ENCODE measurements at regions not wholly inside any gene's neighbourhood (a gene's known extent, or its start where the extent isn't known, plus 50 kb on each side); places are given as distances from the start of the nearest gene placed in this dataset.
"Not testable (repeated sequence)": the region's sequence is repeated elsewhere in the genome, so short reads cannot be mapped to it uniquely, and the experiment has no call there.

DNA sequence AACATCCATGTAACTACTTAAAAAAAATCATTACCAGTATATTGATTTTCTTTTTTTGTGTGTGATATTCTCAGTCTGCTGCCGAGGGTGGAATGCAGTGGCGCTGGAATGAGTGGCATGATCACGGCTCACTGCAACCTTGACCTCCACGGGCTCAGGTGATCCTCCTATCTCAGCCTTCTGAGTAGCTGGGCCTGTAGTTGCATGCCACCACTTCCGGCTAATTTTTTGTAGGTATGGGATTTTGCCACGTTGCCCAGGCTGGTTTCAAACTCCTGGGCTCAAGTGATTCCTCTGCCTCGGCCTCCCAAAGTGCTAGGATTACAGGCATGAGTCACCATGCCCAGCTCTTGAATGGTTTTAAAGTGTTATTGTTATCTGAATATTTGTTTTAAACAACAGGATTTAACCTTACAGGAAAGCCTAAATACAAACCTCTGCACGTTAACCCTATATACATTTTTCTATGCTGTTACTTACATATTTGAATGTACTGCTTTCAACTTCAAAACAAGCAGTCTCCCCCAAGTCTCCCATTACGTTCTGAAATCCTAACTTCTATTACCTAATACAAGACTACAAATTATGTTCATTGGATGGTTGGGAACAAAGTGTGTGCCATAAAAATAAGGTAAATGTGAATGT, 61.7 kb downstream of the KPNA2 start:
- H3K4me3 ChIP-seq (ENCODE audit: low read depth, low read length): no peak overlapping the region
- DNase-seq (ENCODE audit: low read depth): no peak

DNA sequence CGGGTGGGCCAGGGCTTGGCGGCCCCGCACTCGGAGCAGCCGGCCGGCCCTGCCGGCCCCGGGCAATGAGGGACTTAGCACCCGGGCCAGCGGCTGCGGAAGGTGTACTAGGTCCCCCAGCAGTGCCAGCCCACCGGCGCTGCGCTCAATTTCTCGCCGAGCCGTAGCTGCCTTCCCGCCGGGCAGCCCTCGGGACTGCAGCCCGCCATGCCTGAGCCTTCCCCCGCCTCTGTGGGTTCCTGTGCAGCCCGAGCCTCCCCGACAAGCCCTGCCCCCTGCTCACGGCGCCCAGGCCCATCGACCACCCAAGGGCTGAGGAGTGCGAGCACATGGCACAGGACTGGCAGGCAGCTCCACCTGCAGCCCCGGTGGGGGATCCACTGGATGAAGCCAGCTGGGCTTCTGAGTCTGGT, 63.8 kb downstream of the KPNA2 start:
- not testable (repeated sequence) for DNase-seq (ENCODE audit: low read depth)

DNA sequence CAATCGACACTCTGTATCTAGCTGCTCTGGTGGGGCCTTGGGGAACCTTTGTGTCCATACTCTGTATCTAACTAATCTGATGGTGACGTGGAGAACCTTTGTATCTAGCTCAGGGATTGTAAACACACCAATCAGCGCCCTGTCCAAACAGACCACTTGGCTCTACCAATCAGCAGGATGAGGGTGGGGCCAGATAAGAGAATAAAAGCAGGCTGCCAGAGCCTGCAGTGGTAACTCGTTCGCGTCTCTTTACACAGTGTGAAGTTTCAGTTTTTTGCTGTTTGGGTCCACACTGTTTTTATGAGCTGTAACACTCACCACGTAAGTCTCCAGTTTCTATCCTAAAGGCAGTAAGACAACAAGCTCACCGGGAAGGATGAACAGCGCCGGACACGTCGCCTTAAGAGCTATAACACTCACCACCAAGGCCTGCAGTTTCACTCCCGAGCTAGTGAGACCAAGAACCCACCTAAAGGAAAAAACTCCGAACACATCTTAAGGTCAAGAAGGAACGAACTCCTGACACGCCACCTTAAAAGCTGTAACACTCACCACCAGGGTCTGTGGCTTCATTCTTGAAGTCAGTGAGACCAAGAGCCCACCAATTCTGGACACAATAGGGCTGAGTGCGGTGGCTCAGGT, 64.6 kb downstream of the KPNA2 start:
- no peak overlapping the region for H3K4me3 ChIP-seq (ENCODE audit: low read depth, low read length)
- DNase-seq (ENCODE audit: low read depth): no peak

More for the DNA sequence above, 63.8 kb downstream of the KPNA2 start:
- not testable (repeated sequence) for H3K4me3 ChIP-seq (ENCODE audit: low read depth, low read length)

DNA sequence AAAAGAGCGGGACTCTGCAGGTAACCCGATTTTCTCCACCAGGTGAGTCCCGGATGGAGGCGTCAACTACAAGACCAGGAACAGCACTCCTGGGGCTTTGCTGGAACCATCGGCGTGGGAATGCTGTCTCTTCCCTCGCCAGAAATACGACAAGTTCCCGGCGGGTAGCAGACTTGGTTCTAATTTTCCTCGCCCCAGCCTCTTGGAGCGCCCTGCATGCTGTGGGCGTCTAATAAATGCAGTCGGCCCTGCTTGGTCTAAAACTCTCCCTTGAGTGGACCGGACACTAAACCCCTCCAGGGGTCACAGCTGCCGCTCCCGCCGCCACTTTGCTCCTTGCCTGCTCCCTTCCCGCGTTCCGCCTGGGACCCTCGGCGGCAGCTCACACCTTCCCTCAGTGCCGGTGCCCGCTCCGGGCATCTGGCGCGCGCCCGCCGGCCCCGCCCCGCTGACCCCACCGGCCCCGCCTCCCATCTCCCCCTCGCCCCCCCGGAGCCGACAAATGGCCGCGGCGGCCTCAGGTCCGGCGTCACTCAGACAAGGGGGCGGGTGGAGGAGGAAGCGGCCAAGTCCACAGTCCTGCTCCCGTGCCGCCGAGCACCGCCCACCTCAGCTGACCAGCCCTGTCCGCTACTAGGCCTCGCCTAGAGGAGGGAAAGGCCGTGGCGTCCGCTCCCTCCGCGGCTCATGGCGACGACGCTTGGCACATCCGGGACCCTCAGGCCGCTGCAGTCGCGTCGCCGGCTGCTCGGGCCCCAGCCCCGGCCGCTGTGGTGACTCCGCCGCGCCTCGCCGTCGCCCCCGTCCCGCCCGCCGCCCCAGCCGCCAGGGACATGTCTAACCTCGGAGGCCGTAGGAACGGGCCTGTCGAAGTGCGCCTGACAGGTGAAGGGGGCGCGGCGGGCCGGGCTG, 65.8 kb downstream of the KPNA2 start:
- DNase-seq (ENCODE audit: low read depth): peak; percentile 84

DNA sequence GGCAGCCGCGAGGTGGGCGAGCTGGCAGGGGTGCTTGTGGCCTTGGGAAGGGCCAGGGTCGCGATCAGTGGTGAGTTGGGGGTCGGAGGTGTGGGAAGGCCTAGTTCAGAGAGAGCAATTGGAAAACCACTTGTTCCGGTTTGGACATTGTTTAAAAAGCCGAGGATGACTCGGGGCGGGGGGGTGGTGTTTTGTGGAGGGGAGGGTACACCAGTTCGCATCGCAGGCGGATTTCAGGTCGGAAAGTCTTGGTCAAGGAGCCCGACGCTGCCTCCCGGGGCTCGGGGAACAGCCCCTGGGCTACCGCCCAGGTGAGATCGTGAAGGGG, 66.4 kb downstream of the KPNA2 start:
- no peak for DNase-seq (ENCODE audit: low read depth)
- H3K4me3 ChIP-seq (ENCODE audit: low read depth, low read length): peak overlapping the region; percentile 83

More for the DNA sequence above, 65.8 kb downstream of the KPNA2 start:
- peak overlapping the region; percentile 83 for H3K4me3 ChIP-seq (ENCODE audit: low read depth, low read length)

DNA sequence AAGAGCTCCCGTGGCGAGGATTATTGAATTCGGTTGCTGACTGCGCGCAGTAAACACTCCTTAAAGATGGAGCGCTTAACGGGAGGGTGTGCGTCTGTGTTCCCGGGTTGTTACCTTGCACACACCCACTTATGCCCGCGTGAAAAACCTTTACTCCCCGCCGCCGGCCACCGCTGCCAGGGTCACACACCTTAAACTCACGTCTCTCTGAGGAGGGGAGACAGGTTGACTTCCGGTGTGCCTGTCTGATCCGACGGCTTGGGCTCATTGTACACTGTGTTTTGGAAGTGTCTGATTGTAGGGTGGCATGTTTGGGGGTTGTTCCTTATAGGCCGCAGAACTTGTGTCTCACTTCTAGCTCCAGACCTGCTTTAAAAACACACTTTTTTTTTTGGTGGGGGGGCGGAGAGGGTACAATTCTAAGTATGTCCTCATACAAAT, 66.8 kb downstream of the KPNA2 start:
- no peak for DNase-seq (ENCODE audit: low read depth)
- H3K4me3 ChIP-seq (ENCODE audit: low read depth, low read length): peak overlapping the region; percentile 83

DNA sequence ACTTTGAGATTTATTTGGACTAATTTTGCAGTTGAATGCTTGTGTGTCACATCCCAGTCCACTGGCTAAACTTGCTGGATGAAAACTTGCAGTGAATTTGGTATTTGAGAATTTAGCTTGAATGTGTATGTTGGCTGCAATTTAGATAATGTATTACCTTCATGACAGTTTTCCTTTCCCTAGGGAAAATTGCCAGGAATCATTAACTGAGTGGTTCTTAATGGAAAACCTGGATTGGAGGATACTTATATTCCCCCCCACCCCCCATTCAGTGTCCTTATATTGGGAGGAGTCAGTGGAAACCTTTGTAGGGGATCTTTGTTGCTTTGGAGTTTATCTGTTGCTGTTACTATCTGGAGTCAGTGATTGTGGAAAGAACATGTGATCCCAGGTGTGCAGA, 67.6 kb downstream of the KPNA2 start:
- no peak overlapping the region for H3K4me3 ChIP-seq (ENCODE audit: low read depth, low read length)
- no peak for DNase-seq (ENCODE audit: low read depth)

DNA sequence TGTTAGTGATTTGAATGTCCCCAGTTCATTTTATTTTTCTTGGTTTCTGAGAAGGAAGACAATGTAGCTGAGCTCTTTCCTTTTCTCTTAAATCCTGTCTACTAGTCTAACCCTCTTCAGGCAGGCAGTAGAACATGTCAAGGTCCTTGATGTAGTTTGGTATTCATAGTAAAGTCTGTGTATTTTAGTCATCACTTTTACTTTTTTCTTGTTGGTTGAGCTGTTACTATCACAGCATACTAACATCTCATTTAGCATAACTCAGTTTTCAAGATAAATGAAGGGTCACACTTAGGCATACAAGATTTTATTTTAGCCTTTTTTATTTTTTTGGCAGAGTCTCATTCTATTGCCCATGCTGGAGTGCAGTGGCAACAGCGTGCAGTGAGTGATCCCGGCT, 70.5 kb downstream of the KPNA2 start:
- DNase-seq (ENCODE audit: low read depth): no peak
- no peak overlapping the region for H3K4me3 ChIP-seq (ENCODE audit: low read depth, low read length)

DNA sequence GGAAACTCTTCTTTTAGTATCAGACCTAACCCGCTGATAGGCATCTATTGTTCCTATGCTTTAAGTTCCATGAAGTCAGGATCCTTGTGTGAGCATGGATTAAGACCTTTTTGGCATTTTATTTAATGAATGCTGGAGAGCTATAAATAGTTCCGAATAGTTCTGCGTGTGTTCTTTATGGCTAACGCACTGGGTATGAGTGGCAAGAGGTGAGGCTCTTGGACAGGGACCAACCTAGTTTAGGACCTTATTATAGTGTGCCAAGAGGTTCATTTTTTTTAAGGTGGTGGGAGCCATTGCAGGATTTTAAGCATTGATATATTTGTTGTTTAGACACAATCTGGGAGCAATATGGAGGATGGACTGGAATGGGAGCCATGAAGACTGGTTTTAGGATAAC, 71.8 kb downstream of the KPNA2 start:
- no peak for DNase-seq (ENCODE audit: low read depth)
- no peak overlapping the region for H3K4me3 ChIP-seq (ENCODE audit: low read depth, low read length)

DNA sequence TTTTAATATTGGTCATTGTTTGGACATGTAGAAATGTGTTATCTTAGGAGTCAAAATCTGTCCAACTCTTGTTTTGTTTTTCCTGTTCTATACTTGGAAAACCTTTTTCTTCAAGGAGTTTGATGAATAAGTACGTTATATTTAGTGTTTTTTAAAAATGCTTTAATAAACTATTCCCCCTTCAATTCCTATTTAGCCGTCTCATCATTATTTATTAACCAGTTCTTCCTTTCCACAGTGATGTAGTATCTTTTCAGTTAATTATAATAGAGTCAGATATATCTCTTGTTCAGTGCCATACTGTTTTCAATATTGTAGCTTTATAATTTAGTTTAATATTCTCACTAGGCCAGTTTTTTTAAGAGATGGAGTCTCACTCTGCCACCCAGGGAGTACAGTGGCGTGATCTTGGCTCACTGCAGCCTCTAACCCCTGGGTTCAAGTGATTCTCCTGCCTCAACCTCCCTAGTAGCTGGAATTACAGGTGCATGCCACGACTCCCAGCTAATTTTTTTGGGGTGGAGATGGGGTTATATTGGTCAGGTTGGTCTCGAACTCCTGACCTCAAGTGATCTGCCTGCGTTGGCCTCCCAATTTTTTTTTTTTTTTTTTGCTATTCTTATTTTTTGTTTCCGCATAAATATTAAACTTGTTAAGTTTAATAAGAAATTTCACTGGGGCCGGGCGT, 72.9 kb downstream of the KPNA2 start:
- H3K4me3 ChIP-seq (ENCODE audit: low read depth, low read length): no peak overlapping the region
- DNase-seq (ENCODE audit: low read depth): no peak

DNA sequence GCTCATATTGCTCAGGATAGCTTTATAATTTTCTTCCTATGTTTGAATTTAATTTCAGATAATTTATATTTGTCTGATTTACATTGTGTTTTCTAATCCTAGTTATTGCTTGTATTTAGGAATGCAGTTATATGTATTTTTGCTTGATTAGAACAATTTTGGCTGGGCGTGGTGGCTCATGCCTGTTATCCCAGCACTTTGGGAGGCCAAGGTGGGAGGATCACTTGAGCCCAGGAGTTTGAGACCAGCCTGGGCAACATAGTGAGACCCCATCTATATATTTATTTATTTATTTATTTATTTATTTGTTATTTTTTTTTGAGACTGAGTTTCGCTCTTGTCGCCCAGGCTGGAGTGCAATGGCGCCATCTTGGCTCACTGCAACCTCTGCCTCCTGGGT, 73.9 kb downstream of the KPNA2 start:
- DNase-seq (ENCODE audit: low read depth); H3K4me3 ChIP-seq (ENCODE audit: low read depth, low read length): not testable (repeated sequence)

DNA sequence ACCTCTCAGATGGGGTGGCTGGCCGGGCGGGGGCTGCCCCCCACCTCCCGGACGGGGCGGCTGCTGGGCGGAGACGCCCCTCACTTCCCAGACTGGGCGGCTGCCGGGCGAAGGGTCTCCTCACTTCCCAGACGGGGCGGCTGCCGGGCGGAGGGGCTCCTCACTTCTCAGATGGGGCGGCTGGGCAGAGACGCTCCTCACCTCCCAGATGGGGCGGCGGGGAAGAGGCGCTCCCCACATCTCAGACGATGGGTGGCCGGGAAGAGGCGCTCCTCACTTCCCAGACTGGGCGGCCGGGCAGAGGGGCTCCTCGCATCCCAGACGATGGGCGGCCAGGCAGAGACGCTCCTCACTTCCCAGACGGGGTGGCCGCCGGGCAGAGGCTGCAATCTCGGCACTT, 80.7 kb downstream of the KPNA2 start:
- not testable (repeated sequence) for H3K4me3 ChIP-seq (ENCODE audit: low read depth, low read length); DNase-seq (ENCODE audit: low read depth)

DNA sequence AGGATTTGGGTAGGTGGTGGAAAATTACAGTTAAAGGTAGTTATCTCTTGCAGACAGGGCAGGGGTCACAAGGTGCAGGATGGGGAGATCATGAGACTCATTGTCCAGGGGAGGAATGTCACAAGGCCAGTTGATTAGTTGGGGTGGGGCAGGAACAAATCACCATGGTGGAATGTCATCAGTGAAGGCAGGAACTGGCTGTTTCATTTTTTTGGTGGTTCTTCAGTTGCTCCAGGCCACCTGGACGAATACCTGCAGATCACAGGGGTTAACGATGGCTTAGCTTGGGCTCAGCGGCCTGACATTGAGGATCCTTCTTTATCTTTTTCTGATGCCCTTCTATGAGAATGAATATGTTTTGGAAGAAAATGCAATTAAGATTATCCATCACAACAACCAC, 87.1 kb downstream of the KPNA2 start:
- H3K4me3 ChIP-seq (ENCODE audit: low read depth, low read length): no peak overlapping the region
- no peak for DNase-seq (ENCODE audit: low read depth)

DNA sequence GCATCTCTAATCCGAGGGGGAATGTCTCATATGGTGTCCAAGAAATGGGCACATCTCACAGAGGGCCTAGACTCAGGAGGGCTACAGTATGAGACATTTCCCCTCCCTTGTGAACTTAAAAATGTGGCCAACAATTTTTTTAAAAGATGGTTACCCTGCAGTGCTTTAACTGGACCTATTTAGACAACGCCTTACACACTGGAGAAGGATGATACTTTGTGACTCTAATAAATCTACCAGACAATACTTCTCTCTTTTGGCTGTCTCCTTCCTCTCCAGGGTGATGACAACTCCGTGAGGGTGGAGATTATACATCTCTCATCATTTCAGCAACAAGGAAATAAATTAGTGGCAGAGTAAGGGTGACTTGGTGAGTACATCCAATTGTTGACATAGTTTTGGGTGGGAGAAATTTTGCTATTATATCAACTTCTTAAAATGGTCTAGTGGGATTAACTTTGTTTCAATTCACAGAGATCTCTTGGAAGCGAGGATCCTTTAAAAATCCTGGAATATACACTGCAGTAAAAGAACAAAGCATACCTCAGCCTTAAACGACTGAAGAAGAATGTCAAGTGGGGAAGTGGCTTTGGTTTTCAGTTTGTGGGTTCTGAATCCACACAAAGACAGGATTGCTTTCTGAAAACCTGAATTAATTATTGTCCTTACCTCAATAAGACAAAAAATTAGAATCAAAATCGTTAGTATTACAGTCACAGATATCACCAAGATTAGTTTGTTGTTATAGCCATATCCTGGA, 89.8 kb downstream of the KPNA2 start:
- DNase-seq (ENCODE audit: low read depth): no peak

DNA sequence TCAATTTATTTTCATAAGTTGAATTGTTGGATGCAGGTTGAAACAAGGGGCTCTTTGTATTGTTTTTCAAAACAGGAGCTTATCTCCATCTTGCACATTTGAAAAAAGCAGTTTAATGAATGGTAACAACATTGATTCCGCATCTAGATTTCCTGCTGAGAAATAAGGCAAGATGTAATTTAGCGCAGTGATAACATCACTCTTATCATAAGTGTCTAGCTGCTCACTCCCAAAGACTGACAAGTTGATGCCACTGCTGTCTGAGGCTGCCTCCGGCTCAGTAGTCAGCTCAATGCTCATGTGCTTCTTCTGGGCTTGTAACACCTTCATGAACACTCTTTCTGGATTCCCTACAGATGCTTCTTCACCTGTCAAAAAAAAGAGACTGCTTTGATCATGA, 92.4 kb downstream of the KPNA2 start:
- no peak overlapping the region for H3K4me3 ChIP-seq (ENCODE audit: low read depth, low read length)
- DNase-seq (ENCODE audit: low read depth): no peak

More for the DNA sequence above, 89.8 kb downstream of the KPNA2 start:
- no peak overlapping the region for H3K4me3 ChIP-seq (ENCODE audit: low read depth, low read length)

DNA sequence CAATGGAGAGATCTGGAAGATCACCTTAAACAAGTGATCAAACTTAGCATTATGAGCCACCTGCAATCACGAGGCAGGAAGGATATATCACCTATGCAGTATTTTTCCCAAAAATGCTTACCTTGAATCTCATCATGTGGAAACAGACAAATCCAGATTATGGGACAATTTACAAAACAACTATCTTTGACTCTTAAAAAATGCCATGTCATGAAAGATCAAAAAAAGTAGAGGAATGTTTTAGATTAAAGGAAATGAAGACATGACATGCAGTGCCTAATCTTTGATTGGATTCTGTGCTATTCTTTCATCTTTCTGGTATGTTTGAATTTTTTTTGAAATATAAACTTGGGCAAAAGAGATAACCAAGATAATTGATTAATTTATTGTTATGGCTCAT, 95.9 kb downstream of the KPNA2 start:
- no peak overlapping the region for H3K4me3 ChIP-seq (ENCODE audit: low read depth, low read length)
- no peak for DNase-seq (ENCODE audit: low read depth)

DNA sequence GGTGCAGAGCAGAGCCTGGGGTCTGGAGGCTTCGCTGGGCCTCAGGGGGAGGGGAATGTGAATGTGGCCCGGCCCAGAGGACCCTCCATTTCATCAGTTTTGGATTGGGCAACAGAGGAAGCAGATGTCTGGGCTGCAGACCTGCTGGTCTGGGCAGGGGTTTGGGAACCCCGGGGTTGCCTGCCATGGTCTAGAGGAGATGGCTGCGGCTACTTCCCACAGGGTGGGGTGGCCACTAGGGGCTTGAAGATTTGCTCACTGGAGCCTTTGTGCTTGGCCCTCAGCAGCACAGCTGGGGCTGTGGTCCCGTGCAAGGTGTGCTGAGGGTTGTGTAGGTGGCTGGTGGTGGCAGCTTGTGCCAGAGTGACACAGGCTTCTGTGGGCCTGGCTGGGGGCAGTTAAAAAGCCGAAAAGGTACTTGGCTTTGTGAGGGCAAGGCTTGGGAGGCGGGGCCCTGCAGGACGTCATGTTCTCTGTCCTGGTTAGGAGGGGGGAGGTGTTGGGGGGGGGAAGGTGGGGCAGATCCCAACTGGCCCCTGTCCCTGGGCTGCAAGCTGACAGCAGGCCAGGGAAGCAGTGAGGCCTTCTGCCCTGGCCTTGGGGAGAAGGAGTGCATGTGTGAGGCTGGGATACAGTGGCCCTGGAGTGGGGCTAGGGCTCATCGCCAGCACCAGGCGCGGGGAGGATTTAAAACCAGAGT, 98.0 kb downstream of the KPNA2 start:
- H3K4me3 ChIP-seq (ENCODE audit: low read depth, low read length): no peak overlapping the region
- DNase-seq (ENCODE audit: low read depth): no peak

DNA sequence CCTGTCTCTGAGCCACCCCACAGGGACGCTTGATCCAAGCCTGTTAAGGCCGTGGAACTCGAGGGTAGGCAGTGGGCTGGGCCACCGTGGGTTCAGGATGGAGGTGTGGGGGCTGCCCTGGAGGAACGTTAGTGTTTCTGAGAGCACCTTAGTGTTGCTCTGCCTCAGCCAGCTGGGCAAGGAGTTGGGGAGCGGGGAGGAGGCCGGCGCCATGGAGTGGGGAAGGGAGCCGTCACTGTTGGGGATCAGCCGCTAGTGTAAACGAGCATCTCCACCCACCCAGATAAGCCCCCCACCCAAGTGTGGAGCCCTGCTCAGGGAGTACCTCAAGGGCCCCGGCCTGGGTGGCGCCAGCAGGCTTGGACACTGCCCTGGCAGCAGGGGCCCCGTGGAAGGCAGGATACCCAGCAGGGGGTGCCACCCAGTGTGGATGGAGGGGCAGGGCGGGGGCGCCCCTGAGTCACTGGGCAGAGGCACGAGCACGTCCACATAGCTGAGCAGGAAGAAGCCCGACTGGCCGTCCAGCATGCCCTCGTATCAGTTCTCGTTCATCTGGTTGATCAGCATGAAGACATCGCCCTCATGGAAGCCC, 98.6 kb downstream of the KPNA2 start:
- H3K4me3 ChIP-seq (ENCODE audit: low read depth, low read length): no peak overlapping the region
- DNase-seq (ENCODE audit: low read depth): no peak
